ENCODE measurements at regions not wholly inside any gene's neighbourhood (a gene's known extent, or its start where the extent isn't known, plus 50 kb on each side); places are given as distances from the start of the nearest gene placed in this dataset.
A peak's percentile ranks its signal among the peaks of the same experiment; 100 is the strongest.

DNA sequence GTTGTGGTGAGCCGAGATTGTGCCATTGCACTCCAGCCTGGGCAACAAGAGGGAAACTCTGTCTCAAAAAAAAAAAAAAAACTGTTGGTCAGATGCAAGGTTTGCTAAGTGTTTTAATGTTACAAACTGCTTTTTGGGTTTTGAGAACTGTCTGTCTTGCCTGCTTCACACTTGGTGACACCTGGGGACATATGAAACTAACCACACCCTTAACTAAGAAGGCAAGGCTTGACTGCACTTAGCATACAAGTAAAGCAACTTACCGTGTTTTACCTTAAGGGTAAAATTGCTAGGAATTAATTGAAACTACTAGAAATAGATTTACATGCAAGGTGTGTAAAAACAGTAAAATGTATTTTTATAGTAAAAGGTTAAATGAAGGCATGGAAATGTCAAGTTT, 180.4 kb downstream of the OR13H1 start:
- no peak for DNase-seq
- H3K27ac ChIP-seq, result no peak overlapping the region
- H3K4me3 ChIP-seq (replicated peaks in 1 of 3), result no peak overlapping the region
- WGBS, 2 donors, result 95 to 96% methylated on average over 1 to 2 of the region's 2 CpGs
- no peaks in the 10 kb centered on the region for H3K36me3 ChIP-seq
- H3K4me1 ChIP-seq, result no peaks in the 10 kb centered on the region
- H3K27me3 ChIP-seq, result no peaks in the 10 kb centered on the region
- intact Hi-C loops (cut with DNase I), result no loop called here
- no peak for TF ChIP-seq POLR2A (IDR thresholded peaks at IDR 0.05)
- no peak for TF ChIP-seq CTCF (IDR thresholded peaks at IDR 0.05)
- no peaks in the 10 kb centered on the region for H3K9me3 ChIP-seq

GRCh38 chrX:131725001-131725654, 181.3 kb downstream of the OR13H1 start:
- no peaks in the 10 kb centered on the region for H3K36me3 ChIP-seq
- H3K9me3 ChIP-seq, result no peaks in the 10 kb centered on the region
- no peaks in the 10 kb centered on the region for H3K4me1 ChIP-seq
- DNase-seq, result no peak
- no peaks in the 10 kb centered on the region for H3K27me3 ChIP-seq
- intact Hi-C loops (cut with DNase I), result no loop called here
- 75 to 93% methylated on average over 7 of the region's 7 CpGs for WGBS, 2 donors
- TF ChIP-seq CTCF (IDR thresholded peaks at IDR 0.05), result no peak
- TF ChIP-seq POLR2A (IDR thresholded peaks at IDR 0.05), result no peak
- no peak overlapping the region for H3K27ac ChIP-seq
- H3K4me3 ChIP-seq (replicated peaks in 1 of 3), result no peak overlapping the region

DNA sequence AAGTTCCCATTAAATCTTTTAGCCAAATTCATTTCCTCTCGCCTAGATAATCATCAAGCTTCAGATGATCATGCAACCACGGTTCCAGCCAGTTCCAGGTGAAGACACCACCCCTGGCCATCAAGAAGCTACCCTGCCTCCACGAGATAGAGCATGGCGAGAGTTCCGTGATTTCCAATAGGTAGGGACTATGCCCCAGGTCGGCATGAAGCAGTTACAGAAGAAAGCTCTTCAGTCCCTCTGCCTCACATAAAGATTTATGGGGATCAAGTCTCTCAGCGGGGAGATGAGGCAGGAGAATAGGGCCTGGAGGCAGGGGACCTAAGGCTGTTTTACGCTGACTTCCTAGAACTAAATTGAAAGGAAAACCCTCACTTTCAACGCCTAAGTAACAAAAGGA, 183.9 kb downstream of the OR13H1 start:
- H3K4me3 ChIP-seq (replicated peaks in 1 of 3), result no peak overlapping the region
- H3K27me3 ChIP-seq, result no peaks in the 10 kb centered on the region
- H3K4me1 ChIP-seq, result no peaks in the 10 kb centered on the region
- no peaks in the 10 kb centered on the region for H3K9me3 ChIP-seq
- H3K27ac ChIP-seq, result peak overlapping the region in 1 of 3 donors; percentile 76
- TF ChIP-seq CTCF (IDR thresholded peaks at IDR 0.05) (no peak), POLR2A (IDR thresholded peaks at IDR 0.05) (no peak)
- no peaks in the 10 kb centered on the region for H3K36me3 ChIP-seq
- intact Hi-C loops (cut with DNase I), result no loop called here
- 88 to 93% methylated on average over 8 of the region's 9 CpGs for WGBS, 2 donors
- no peak for DNase-seq

DNA sequence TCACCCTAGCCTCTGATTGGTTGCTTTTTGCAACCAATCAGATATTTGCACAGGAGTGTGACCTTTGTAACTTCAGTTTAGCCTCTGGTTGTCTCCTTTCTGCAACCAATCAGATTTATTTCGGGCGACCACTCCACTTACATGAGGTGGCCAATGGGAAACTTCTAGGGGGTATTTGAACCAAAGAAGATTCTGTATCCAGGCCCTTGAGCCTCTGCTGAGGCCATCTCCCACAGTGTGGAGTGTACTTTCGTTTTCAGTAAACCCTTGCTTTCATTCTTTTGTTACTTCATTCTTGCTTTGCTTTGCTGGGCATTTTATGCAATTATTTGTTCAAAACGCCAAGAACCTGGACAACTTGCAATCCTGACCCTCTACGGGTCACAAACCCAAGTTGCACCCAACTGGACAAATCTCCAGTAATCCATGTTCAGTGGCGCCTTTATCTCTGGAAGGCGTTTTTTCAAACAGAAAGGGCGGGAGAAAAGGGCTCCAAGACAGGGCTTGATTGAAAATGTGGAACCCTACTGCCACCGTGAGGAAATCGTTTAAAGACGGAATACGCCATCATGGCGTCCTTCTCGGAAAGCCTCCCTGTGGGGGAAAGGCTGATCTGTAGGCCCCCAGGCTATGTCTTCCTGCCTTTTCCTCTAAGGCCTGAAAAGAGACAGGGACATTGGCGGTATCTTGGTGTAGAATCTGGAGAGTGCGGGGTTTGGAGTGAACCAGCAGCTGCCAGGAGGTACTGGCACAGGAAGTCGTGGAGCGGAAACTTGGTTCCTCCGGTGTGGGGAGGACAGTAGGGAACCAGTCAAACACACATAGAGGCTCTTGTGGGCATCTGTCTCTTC, 184.6 kb downstream of the OR13H1 start:
- DNase-seq, result no peak
- Histone ChIP-seq H3K36me3 (no peaks in the 10 kb centered on the region), H3K4me1 (no peaks in the 10 kb centered on the region), H3K9me3 (no peaks in the 10 kb centered on the region), H3K27ac (peak overlapping the region in 2 of 3 donors; percentile 76 to 84), H3K27me3 (no peaks in the 10 kb centered on the region), H3K4me3 (replicated peaks in 1 of 3) (peak overlapping the region in 1 of 3 donors; percentile 19)
- WGBS, 2 donors, result 95 to 97% methylated on average over 19 of the region's 19 CpGs
- TF ChIP-seq POLR2A (IDR thresholded peaks at IDR 0.05), result no peak
- peak in 2 of 6 experiments; percentile 63 to 66 for TF ChIP-seq CTCF (IDR thresholded peaks at IDR 0.05)
- intact Hi-C loops (cut with DNase I), result no loop called here

DNA sequence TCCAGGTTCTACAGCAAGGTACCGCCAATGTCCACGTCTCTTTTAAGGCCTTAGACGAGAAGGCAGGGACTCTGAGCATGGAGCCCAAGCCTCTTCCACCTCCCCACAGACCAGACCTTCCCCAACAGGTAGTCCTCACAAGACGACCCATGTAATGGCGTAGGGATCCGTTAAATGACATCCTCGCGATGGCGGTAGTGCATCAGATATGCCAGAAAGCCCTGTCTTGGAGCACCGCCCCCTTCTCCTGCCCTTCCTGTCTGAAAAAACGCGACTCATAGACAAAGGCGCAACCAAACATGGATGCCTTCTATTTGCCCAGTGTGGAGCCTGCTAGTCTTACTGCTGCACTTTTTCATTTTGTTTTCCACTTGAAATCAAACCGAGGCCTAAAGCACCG, 185.4 kb downstream of the OR13H1 start:
- no peaks in the 10 kb centered on the region for H3K27me3 ChIP-seq
- peak overlapping the region in 1 of 3 donors; percentile 19 for H3K4me3 ChIP-seq (replicated peaks in 1 of 3)
- WGBS, 2 donors, result 96 to 97% methylated on average over 15 of the region's 15 CpGs
- TF ChIP-seq CTCF (IDR thresholded peaks at IDR 0.05) (peak in 2 of 6 experiments; percentile 41 to 62), POLR2A (IDR thresholded peaks at IDR 0.05) (no peak)
- no peaks in the 10 kb centered on the region for H3K36me3 ChIP-seq
- intact Hi-C loops (cut with DNase I), result no loop called here
- no peak for DNase-seq
- H3K27ac ChIP-seq, result peak overlapping the region in 2 of 3 donors; percentile 76 to 84
- no peaks in the 10 kb centered on the region for H3K4me1 ChIP-seq
- H3K9me3 ChIP-seq, result no peaks in the 10 kb centered on the region
